CD4-positive, CD25-positive, alpha-beta regulatory T cell (primary cell): ENCODE measurements at regions not wholly inside any gene's neighbourhood (a gene's known extent, or its start where the extent isn't known, plus 50 kb on each side); places are given as distances from the start of the nearest gene placed in this dataset.
"Not testable (repeated sequence)": the region's sequence is repeated elsewhere in the genome, so short reads cannot be mapped to it uniquely, and the experiment has no call there.

ENCODE experiments used
- ATAC-seq, 2 donors: fragments of 150-1000 bp; cut with Tn5 transposase; one replicate each; pipeline ENCODE4 v1.10.0; 2021; ENCODE audit warnings: low read depth in 2 of 2, moderate number of reproducible peaks in 2 of 2, moderate library complexity in 1 of 2
- DNase-seq, 3 donors: peaks; one replicate each; pipeline versions ENCODE4 v3.0.0 to v3.0.0-alpha.2; 2012 to 2022; ENCODE audit warnings: mixed read lengths in 1 of 3
- H3K27ac ChIP-seq: one replicate; pipeline ENCODE4 v1.7.0; 2013; ENCODE audit warnings: mild to moderate bottlenecking, low read length; ENCODE audit not compliant: insufficient read depth, poor library complexity, severe bottlenecking
- H3K27me3 ChIP-seq: one replicate; pipeline ENCODE4 v1.7.0; 2013; ENCODE audit warnings: low read length; ENCODE audit not compliant: control insufficient read depth, insufficient read depth
- H3K36me3 ChIP-seq: one replicate; pipeline ENCODE4 v1.7.0; 2013; ENCODE audit warnings: mild to moderate bottlenecking, low read length, moderate library complexity; ENCODE audit not compliant: control insufficient read depth, insufficient read depth
- H3K4me1 ChIP-seq: 2 replicates; pipeline ENCODE4 v1.7.0; 2013; ENCODE audit warnings: mild to moderate bottlenecking, low read length; ENCODE audit not compliant: insufficient read depth, control insufficient read depth, poor library complexity, severe bottlenecking
- H3K4me3 ChIP-seq: one replicate; pipeline ENCODE4 v1.7.0; 2013; ENCODE audit warnings: low read depth, mild to moderate bottlenecking, low read length, moderate library complexity
- H3K9me3 ChIP-seq, 2 experiments: 1 replicate in 1 of 2; 2 replicates in 1 of 2; pipeline ENCODE4 v1.7.0; 2013; ENCODE audit warnings: low read length in 2 of 2, mild to moderate bottlenecking in 1 of 2, moderate library complexity in 1 of 2; ENCODE audit not compliant: control insufficient read depth in 2 of 2
- H3K27ac Mint-ChIP-seq, 3 donors: one replicate each; pipeline ENCODE4 v1.8.0; 2020 to 2022; ENCODE audit warnings: mild to moderate bottlenecking in 3 of 3, mixed read lengths in 3 of 3, moderate library complexity in 2 of 3
- H3K27me3 Mint-ChIP-seq: one replicate; pipeline ENCODE4 v1.8.0; 2022; ENCODE audit warnings: mild to moderate bottlenecking, mixed read lengths
- H3K36me3 Mint-ChIP-seq: one replicate; pipeline ENCODE4 v1.8.0; 2020; ENCODE audit warnings: mixed read lengths
- H3K4me1 Mint-ChIP-seq, 4 donors: one replicate each; pipeline ENCODE4 v1.8.0; 2020 to 2022; ENCODE audit warnings: mixed read lengths in 4 of 4, mild to moderate bottlenecking in 1 of 4
- H3K4me3 Mint-ChIP-seq, 4 donors: one replicate each; pipeline ENCODE4 v1.8.0; 2020 to 2022; ENCODE audit warnings: mild to moderate bottlenecking in 4 of 4, mixed read lengths in 4 of 4, moderate library complexity in 3 of 4
- H3K9me3 Mint-ChIP-seq, 7 donors: one replicate each; pipeline ENCODE4 v1.8.0; 2020 to 2022; ENCODE audit warnings: mixed read lengths in 7 of 7, mild to moderate bottlenecking in 3 of 7, moderate library complexity in 2 of 7

GRCh38 chr2:37748541-37748940, 77.1 kb upstream of the CDC42EP3 start:
- Histone ChIP-seq H3K27ac (no peak overlapping the region), H3K4me1 (no peaks in the 10 kb centered on the region), H3K9me3 (no peaks in the 10 kb centered on the region), H3K4me3 (no peak overlapping the region), H3K27me3 (no peaks in the 10 kb centered on the region), H3K36me3 (no peaks in the 10 kb centered on the region)
- no peaks in the 10 kb centered on the region for H3K36me3 Mint-ChIP-seq
- H3K27ac Mint-ChIP-seq: no peak overlapping the region
- ATAC-seq (no peak), DNase-seq (no peak)
- H3K9me3 Mint-ChIP-seq: peaks cover 0 to 4% (median 0%) of the 10 kb centered on the region in 7 donors
- H3K4me3 Mint-ChIP-seq: no peak overlapping the region
- H3K27me3 Mint-ChIP-seq: peaks cover 9% of the 10 kb centered on the region
- peaks cover 0 to 6% (median 0%) of the 10 kb centered on the region in 4 donors for H3K4me1 Mint-ChIP-seq

DNA sequence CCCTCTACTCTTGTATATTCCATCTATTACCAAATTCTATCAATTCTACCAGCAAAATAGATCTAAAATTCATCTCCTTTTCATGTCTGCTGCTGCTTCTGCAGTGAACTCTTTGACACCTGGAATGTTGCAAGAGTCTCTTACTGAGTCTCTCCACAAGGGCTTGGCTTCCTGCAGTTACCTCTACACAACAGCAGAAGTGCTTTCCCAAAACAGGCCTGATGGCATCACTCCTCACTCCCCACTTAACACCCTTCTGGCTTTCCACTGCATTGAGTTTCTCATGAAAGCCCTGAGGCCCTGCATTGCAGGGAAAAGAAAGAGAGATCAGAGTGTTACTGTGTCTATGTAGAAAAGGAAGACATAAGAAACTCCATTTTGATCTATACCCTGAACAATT, 78.8 kb upstream of the CDC42EP3 start:
- H3K4me1 ChIP-seq, H3K27me3 ChIP-seq, H3K27ac ChIP-seq, H3K36me3 ChIP-seq, H3K9me3 Mint-ChIP-seq, DNase-seq, H3K9me3 ChIP-seq, ATAC-seq, H3K4me3 Mint-ChIP-seq, H3K4me3 ChIP-seq, H3K4me1 Mint-ChIP-seq, H3K36me3 Mint-ChIP-seq, H3K27me3 Mint-ChIP-seq, H3K27ac Mint-ChIP-seq: not testable (repeated sequence)

- ATAC-seq (no peak), DNase-seq (no peak)
- H3K27ac Mint-ChIP-seq: no peak overlapping the region
- no peak overlapping the region for H3K4me3 Mint-ChIP-seq
- no peaks in the 10 kb centered on the region for H3K27me3 ChIP-seq
- no peaks in the 10 kb centered on the region for H3K36me3 Mint-ChIP-seq
- H3K36me3 ChIP-seq: no peaks in the 10 kb centered on the region
- no peaks in the 10 kb centered on the region for H3K4me1 ChIP-seq
- peaks cover 0 to 5% (median 0%) of the 10 kb centered on the region in 4 donors for H3K4me1 Mint-ChIP-seq
- no peak overlapping the region for H3K27ac ChIP-seq
- peaks cover 0 to 4% (median 1%) of the 10 kb centered on the region in 7 donors for H3K9me3 Mint-ChIP-seq
- no peak overlapping the region for H3K4me3 ChIP-seq
- no peaks in the 10 kb centered on the region for H3K9me3 ChIP-seq
- peaks cover 9% of the 10 kb centered on the region for H3K27me3 Mint-ChIP-seq
Observed at GRCh38 chr2:37752766-37753165, 81.3 kb upstream of the CDC42EP3 start.

GRCh38 chr2:37753758-37754157, 82.3 kb upstream of the CDC42EP3 start:
- peaks cover 0 to 4% (median 1%) of the 10 kb centered on the region in 7 donors for H3K9me3 Mint-ChIP-seq
- no peaks in the 10 kb centered on the region for H3K36me3 ChIP-seq
- no peaks in the 10 kb centered on the region for H3K4me1 ChIP-seq
- ATAC-seq (no peak), DNase-seq (no peak)
- H3K4me1 Mint-ChIP-seq: peaks cover 0 to 5% (median 0%) of the 10 kb centered on the region in 4 donors
- no peak overlapping the region for H3K4me3 ChIP-seq
- H3K27ac Mint-ChIP-seq: no peak overlapping the region
- H3K27me3 ChIP-seq: no peaks in the 10 kb centered on the region
- no peak overlapping the region for H3K27ac ChIP-seq
- peaks cover 7% of the 10 kb centered on the region for H3K27me3 Mint-ChIP-seq
- no peak overlapping the region for H3K4me3 Mint-ChIP-seq
- no peaks in the 10 kb centered on the region for H3K36me3 Mint-ChIP-seq
- no peaks in the 10 kb centered on the region for H3K9me3 ChIP-seq

DNA sequence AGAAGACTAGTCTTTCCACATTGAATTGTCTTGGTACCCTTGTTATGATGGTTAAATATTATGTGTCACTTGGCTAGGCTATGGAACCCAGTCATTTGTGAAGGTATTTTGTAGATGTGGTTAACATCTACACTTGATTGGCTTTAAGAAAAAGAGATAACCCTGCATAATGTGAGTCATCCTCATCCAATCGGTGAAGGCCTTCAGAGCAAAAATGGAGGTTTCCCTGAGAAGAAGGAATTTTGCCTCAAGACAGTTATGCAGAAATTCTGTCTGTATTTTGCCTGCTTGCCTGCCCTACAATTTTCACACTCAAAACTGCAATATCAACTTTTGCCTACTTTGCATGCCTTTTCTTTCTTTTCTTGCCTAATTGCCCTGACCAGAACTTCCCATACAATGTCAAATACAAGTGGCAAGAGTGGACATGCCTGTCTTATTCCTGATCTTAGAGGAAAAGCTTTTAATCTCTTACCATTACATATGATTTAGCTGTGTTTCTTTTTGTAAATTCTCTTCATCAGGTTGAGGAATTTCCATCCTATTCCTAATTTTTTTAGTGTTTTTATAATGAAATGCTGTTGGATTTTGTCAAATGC, 84.6 kb upstream of the CDC42EP3 start:
- H3K4me3 Mint-ChIP-seq, H3K27ac ChIP-seq, H3K4me1 Mint-ChIP-seq, H3K9me3 ChIP-seq, H3K27me3 ChIP-seq, H3K4me3 ChIP-seq, H3K4me1 ChIP-seq, H3K27me3 Mint-ChIP-seq, H3K36me3 Mint-ChIP-seq, H3K9me3 Mint-ChIP-seq, H3K36me3 ChIP-seq, H3K27ac Mint-ChIP-seq, ATAC-seq, DNase-seq: not testable (repeated sequence)

GRCh38 chr2:37757456-37757855, 86.0 kb upstream of the CDC42EP3 start:
- H3K27ac ChIP-seq, H3K9me3 ChIP-seq, H3K27me3 Mint-ChIP-seq, H3K27ac Mint-ChIP-seq, H3K36me3 Mint-ChIP-seq, H3K4me3 ChIP-seq, H3K27me3 ChIP-seq, H3K4me1 ChIP-seq, DNase-seq, ATAC-seq, H3K4me3 Mint-ChIP-seq, H3K4me1 Mint-ChIP-seq, H3K36me3 ChIP-seq, H3K9me3 Mint-ChIP-seq: not testable (repeated sequence)

- H3K4me1 ChIP-seq, ATAC-seq, H3K4me1 Mint-ChIP-seq, H3K36me3 Mint-ChIP-seq, H3K27me3 Mint-ChIP-seq, H3K9me3 ChIP-seq, H3K36me3 ChIP-seq, DNase-seq, H3K27me3 ChIP-seq, H3K27ac Mint-ChIP-seq, H3K27ac ChIP-seq, H3K4me3 Mint-ChIP-seq, H3K9me3 Mint-ChIP-seq, H3K4me3 ChIP-seq: not testable (repeated sequence)
Observed at GRCh38 chr2:37758141-37758601, 86.7 kb upstream of the CDC42EP3 start.

DNA sequence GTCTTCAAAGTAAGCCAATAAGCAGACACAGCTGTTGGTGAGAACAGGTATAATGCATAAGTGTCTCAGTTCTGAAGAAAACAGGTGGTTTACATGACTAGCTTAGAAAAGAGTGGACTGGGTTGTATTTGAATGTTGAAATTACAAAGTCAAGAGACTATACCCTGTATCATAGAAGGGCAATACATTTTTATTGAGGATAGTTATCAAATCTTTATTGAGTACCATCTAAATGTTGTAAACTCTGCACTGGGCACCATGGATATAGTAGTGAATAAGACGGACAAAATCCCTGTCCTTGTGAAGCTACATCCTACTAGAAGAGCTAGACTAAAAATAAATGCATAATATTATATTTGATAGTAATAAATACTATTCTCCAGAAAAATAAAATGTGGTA, 88.5 kb upstream of the CDC42EP3 start:
- DNase-seq, H3K36me3 ChIP-seq, H3K9me3 Mint-ChIP-seq, H3K36me3 Mint-ChIP-seq, H3K27ac Mint-ChIP-seq, H3K4me1 ChIP-seq, ATAC-seq, H3K27ac ChIP-seq, H3K9me3 ChIP-seq, H3K27me3 Mint-ChIP-seq, H3K4me3 Mint-ChIP-seq, H3K4me1 Mint-ChIP-seq, H3K4me3 ChIP-seq, H3K27me3 ChIP-seq: not testable (repeated sequence)
